GM21529 (cell line): ENCODE measurements at regions not wholly inside any gene's neighbourhood (a gene's known extent, or its start where the extent isn't known, plus 50 kb on each side); places are given as distances from the start of the nearest gene placed in this dataset.

Source experiments
- ATAC-seq: cut with Tn5 transposase; IDR thresholded peaks from one replicate; pipeline ENCODE4 v1.9.1; 2021; ENCODE audit not compliant: unreplicated experiment

GRCh38 chr10:90394311-90394710 lies 463.5 kb downstream of the HTR7 start:
- no peak for ATAC-seq

DNA sequence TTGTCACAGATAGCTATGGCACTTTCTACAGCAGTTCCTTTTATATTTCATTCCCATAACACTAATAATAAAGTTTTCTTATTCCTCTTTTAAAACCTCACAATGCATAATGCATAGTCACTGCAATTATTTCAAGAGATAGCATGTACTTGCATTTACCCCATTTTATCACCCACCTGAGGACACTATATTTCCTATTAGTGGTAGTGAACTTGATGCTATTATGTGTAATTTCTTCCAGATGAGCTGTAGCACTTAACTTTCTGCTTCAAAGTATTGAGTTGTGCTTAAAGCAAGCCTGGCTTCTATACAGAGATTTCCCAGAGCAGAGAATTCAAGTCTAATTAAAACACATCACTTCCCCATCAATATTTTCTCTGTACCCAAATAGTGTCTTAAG lies 461.1 kb downstream of the HTR7 start:
- ATAC-seq = no peak

- no peak for ATAC-seq
Measured at GRCh38 chr10:90398566-90398965, 459.3 kb downstream of the HTR7 start.

DNA sequence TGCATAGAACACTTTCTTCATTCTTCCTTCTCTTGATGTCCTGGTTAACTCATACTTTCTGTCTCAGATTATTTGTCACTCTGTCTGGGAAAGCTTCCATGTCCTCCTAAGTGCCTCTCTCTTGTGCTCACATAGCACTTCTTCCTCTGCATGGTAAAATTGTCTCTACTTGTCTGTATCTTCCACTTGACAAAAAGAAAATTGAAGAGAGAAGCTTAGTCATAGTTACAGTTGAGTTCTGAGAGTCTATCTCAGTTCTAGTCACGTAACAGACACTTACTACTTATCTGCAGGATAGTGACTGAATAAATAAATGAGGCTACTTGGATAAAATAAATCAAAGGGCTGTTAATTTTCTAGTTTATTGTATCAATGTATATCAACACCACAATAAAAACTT lies 458.1 kb downstream of the HTR7 start:
- no peak for ATAC-seq

DNA sequence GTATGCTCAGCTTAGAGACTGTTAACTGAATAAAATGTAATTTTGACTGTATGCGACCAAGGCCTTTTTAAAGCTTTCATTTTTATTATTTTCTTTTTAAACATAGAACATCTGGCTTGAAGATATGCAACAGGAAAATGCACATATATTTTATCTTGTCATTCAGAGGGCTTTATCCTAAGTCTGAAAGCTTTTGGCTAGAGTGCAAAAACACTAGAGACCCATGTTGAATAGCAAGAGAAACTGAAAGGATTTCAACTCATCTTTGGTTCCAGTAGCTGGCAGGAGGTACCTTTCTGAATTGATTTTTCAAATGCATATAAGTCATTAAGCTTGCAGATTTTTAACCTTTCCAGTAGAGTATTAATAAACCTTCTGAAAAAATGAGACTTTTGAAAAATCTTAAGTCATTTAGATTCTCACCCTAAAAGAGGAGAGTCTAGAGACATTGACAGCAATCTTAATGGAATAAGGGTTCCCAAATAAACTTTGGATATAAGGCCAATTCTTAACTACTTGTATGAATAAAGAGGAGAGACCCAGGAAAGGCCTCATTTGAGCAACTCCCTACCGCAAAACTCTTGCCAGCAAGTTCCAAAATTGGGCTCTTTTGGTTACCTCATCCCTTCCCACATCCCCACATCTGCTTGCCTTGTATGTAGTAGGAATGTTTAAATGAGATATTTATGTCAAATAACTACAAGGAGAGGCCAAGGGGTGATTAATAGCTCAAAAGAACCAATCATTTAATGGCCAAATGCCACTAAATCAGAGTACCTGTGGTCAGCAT lies 454.4 kb downstream of the HTR7 start:
- no peak for ATAC-seq

- ATAC-seq = no peak
Measured at GRCh38 chr10:90407131-90407530, 450.7 kb downstream of the HTR7 start.

DNA sequence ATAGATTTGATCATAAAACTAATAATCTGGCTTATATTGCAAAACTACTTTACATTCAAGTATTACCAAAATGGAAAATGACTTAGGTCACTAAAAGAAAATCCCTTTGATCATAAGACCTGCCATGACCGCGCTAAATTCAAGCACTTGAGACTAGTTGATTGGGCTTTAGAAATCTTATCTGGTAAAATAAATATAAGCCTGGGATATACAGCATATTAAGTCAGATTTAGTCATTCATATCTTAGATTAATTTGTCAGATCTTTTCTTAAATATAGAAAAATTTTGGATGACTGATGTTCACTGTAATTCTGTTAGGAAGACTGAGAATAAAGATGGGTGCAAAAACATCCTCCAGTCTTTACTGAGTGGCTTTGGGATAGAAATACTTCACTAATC lies 450.0 kb downstream of the HTR7 start:
- no peak for ATAC-seq

GRCh38 chr10:90412582-90412981 lies 445.3 kb downstream of the HTR7 start:
- ATAC-seq = no peak

GRCh38 chr10:90413196-90413595 lies 444.6 kb downstream of the HTR7 start:
- no peak for ATAC-seq

DNA sequence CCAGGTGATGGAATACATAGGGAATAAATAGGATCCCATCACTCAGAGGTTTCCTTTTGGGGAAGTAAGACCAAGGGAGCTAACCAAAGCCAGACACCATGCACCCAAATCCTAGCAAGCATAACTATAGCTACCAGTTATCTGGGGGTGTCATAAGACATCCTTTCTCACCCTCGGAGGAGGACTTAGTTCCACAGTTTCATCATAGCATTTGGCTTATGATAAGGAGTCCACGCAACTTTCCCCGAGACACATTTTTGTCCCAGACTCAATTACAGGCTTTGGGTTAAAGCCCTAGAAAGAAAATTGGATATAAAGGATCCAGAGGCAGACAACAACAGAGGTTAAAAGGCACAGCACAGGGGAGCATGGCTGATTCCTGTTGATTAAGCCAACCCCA lies 442.9 kb downstream of the HTR7 start:
- no peak for ATAC-seq

DNA sequence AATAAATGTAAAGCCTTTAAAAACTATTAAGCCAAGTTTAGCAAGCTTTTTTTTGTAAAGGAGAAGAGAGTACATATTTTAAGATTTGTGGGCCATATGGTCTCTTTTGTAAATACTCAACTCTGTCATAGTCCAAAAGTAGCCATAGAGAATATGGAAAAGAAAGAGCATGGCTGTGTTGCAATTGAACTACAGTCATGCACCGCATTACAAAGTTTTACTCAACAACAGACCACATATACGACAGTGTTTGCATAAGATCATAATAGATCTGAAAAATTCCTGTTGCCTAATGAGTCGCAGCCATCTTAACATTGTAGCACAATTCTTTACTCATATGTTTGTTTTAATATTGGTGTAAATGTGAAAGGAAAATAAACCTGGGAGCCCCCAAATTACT lies 440.8 kb downstream of the HTR7 start:
- no peak for ATAC-seq

- ATAC-seq = no peak
Measured at GRCh38 chr10:90417476-90418210, 440.2 kb downstream of the HTR7 start.

- ATAC-seq = no peak
Measured at GRCh38 chr10:90418869-90419652, 438.8 kb downstream of the HTR7 start.

GRCh38 chr10:90420637-90421318 lies 437.1 kb downstream of the HTR7 start:
- peak; percentile 82 for ATAC-seq

- no peak for ATAC-seq
Measured at GRCh38 chr10:90421874-90422273, 436.0 kb downstream of the HTR7 start.

- no peak for ATAC-seq
Measured at GRCh38 chr10:90424730-90425129, 433.1 kb downstream of the HTR7 start.

DNA sequence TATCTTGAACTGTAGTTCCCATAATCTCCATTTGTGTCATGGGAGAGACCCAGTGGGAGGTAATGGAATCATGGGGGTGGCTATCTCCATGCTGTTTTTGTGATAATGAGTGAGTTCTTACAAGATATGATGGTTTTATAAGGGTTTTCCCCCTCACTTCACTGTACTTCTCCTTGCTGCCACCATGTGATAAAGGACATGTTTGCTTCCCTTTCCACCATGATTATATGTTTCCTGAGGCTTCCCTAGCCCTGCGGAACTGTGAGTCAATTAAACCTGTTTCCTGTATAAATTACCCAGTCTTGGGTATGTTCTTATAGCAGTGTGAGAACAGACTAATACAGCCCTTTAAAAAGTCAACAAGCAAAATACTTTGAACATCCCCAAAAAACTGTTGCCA lies 427.7 kb downstream of the HTR7 start:
- ATAC-seq = no peak

GRCh38 chr10:90432866-90433265 lies 425.0 kb downstream of the HTR7 start:
- no peak for ATAC-seq

DNA sequence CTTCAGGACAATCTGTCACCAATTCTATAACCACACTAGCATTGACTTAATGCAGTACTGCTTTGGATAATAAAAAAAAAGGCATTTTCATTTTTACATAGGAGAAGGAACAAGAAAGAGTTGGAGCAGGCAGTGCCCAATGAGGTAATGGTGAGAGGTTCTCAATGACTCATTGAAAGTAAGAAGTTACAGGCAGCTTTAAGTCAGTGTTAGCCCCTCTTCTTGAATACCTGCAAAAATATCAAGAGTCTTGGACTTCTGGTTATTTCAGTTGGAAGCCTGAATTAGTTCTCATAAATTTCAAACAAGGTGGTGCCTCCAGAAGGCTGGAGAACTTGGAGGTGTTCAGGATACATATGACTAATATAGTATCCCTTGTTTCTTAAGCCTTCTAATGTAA lies 422.5 kb downstream of the HTR7 start:
- no peak for ATAC-seq

- ATAC-seq = no peak
Measured at GRCh38 chr10:90437452-90437851, 420.4 kb downstream of the HTR7 start.

- ATAC-seq = no peak
Measured at GRCh38 chr10:90440870-90441269, 417.0 kb downstream of the HTR7 start.
